ENCODE measurements at regions not wholly inside any gene's neighbourhood (a gene's known extent, or its start where the extent isn't known, plus 50 kb on each side); places are given as distances from the start of the nearest gene placed in this dataset.
"Not testable (repeated sequence)": the region's sequence is repeated elsewhere in the genome, so short reads cannot be mapped to it uniquely, and the experiment has no call there.

GRCh38 chr22:10685436-10685835, 4842.6 kb upstream of the OR11H1 start:
- not testable (repeated sequence) for TF ChIP-seq POLR2A, CTCF, POLR2AphosphoS5 (IDR thresholded peaks at IDR 0.05)

Data from prostate gland (tissue), 2 donors.